Upper lobe of right lung (tissue), 1 donor: ENCODE measurements at regions not wholly inside any gene's neighbourhood (a gene's known extent, or its start where the extent isn't known, plus 50 kb on each side); places are given as distances from the start of the nearest gene placed in this dataset.

Experiments
- ATAC-seq: fragments of 200-7000 bp; cut with Tn5 transposase; one replicate; pipeline ENCODE4 v1.9.1; 2020; ENCODE audit warnings: mild to moderate bottlenecking, moderate library complexity
- DNase-seq: peaks from one replicate; pipeline ENCODE4 v3.0.0-alpha.2; 2020
- H3K27ac ChIP-seq: fragments of 200-600 bp; one replicate; pipeline ENCODE4 v1.8.0; 2022
- H3K27me3 ChIP-seq: fragments of 200-600 bp; one replicate; pipeline ENCODE4 v1.8.0; 2022; ENCODE audit warnings: mild to moderate bottlenecking
- H3K36me3 ChIP-seq: fragments of 200-600 bp; one replicate; pipeline ENCODE4 v1.8.0; 2022
- H3K4me1 ChIP-seq: fragments of 200-600 bp; one replicate; pipeline ENCODE4 v1.8.0; 2022
- H3K4me3 ChIP-seq: fragments of 200-600 bp; one replicate; pipeline ENCODE4 v1.8.0; 2022; ENCODE audit warnings: mild to moderate bottlenecking
- H3K9me3 ChIP-seq: fragments of 200-600 bp; one replicate; pipeline ENCODE4 v1.8.0; 2022
- CTCF ChIP-seq: fragments of 200-600 bp; IDR thresholded peaks from one replicate; pipeline ENCODE4 v1.8.0; 2022; ENCODE audit warnings: antibody characterized with exemption
- intact Hi-C: fragments of 100-400 bp; cut with DNase I; formaldehyde crosslinking; loops from one replicate; pipeline ENCODE4 v1.11.0; 2022
- donor health status: DM: no; HTN: yes; CAD: no; lungs with severe emphysema.

- ATAC-seq = no peak
- no peak overlapping the region for H3K4me3 ChIP-seq
- no peak for TF ChIP-seq CTCF
- H3K36me3 ChIP-seq = no peaks in the 10 kb centered on the region
- H3K9me3 ChIP-seq = no peaks in the 10 kb centered on the region
- H3K27ac ChIP-seq = no peak overlapping the region
- intact Hi-C loops = no loop called here
- H3K27me3 ChIP-seq = no peaks in the 10 kb centered on the region
- H3K4me1 ChIP-seq = no peaks in the 10 kb centered on the region
- DNase-seq = no peak
Measured at GRCh38 chr2:41884718-41885117, 163.1 kb upstream of the PKDCC start.

GRCh38 chr2:41886145-41886664, 161.6 kb upstream of the PKDCC start:
- Histone ChIP-seq H3K27ac (no peak overlapping the region), H3K9me3 (no peaks in the 10 kb centered on the region), H3K4me3 (no peak overlapping the region), H3K36me3 (no peaks in the 10 kb centered on the region), H3K4me1 (no peaks in the 10 kb centered on the region), H3K27me3 (no peaks in the 10 kb centered on the region)
- ATAC-seq = no peak
- DNase-seq = no peak
- no peak for TF ChIP-seq CTCF
- intact Hi-C loops = no loop called here

- DNase-seq (no peak), ATAC-seq (no peak)
- Histone ChIP-seq H3K9me3 (no peaks in the 10 kb centered on the region), H3K4me1 (no peaks in the 10 kb centered on the region), H3K27me3 (no peaks in the 10 kb centered on the region), H3K36me3 (no peaks in the 10 kb centered on the region), H3K27ac (no peak overlapping the region), H3K4me3 (no peak overlapping the region)
- TF ChIP-seq CTCF = no peak
- intact Hi-C loops = no loop called here
Measured at GRCh38 chr2:41886757-41887156, 161.1 kb upstream of the PKDCC start.

GRCh38 chr2:41890341-41890740, 157.5 kb upstream of the PKDCC start:
- no peaks in the 10 kb centered on the region for H3K36me3 ChIP-seq
- H3K27me3 ChIP-seq = no peaks in the 10 kb centered on the region
- H3K4me1 ChIP-seq = no peaks in the 10 kb centered on the region
- intact Hi-C loops = no loop called here
- ATAC-seq (no peak), DNase-seq (no peak)
- TF ChIP-seq CTCF = no peak
- no peak overlapping the region for H3K4me3 ChIP-seq
- H3K27ac ChIP-seq = no peak overlapping the region
- H3K9me3 ChIP-seq = no peaks in the 10 kb centered on the region

- no peak for DNase-seq
- intact Hi-C loops = no loop called here
- Histone ChIP-seq H3K4me3 (no peak overlapping the region), H3K9me3 (no peaks in the 10 kb centered on the region), H3K27me3 (no peaks in the 10 kb centered on the region), H3K4me1 (no peaks in the 10 kb centered on the region), H3K27ac (no peak overlapping the region), H3K36me3 (no peaks in the 10 kb centered on the region)
- no peak for ATAC-seq
- no peak for TF ChIP-seq CTCF
Measured at GRCh38 chr2:41892476-41892875, 155.3 kb upstream of the PKDCC start.
